ENCODE measurements at regions not wholly inside any gene's neighbourhood (a gene's known extent, or its start where the extent isn't known, plus 50 kb on each side); places are given as distances from the start of the nearest gene placed in this dataset.

- TF ChIP-seq CTCF (IDR thresholded peaks at IDR 0.05) (no peak), POLR2A (IDR thresholded peaks at IDR 0.05) (no peak)
Measured at GRCh38 chr5:158063052-158063451, 204.1 kb upstream of the CLINT1 start.

All from thyroid gland (tissue), 4 donors.